ENCODE measurements at regions not wholly inside any gene's neighbourhood (a gene's known extent, or its start where the extent isn't known, plus 50 kb on each side); places are given as distances from the start of the nearest gene placed in this dataset.

- TF ChIP-seq CTCF (IDR thresholded peaks at IDR 0.05) (no peak), EP300 (IDR thresholded peaks at IDR 0.05) (no peak), POLR2A (IDR thresholded peaks at IDR 0.05) (no peak), POLR2AphosphoS5 (IDR thresholded peaks at IDR 0.05) (no peak)
These were observed 123.0 kb upstream of the THUMPD2 start for GRCh38 chr2:39902103-39902502.

Data from sigmoid colon (tissue), 4 donors.